GM13977 (cell line): ENCODE measurements at regions not wholly inside any gene's neighbourhood (a gene's known extent, or its start where the extent isn't known, plus 50 kb on each side); places are given as distances from the start of the nearest gene placed in this dataset.

ENCODE experiments used
- DNase-seq: peaks from one replicate; pipeline ENCODE4 v3.0.0; 2012; ENCODE audit warnings: low spot score
- CTCF ChIP-seq: IDR thresholded peaks from 2 replicates; pipeline ENCODE4 v1.5.1; 2012; ENCODE audit warnings: mild to moderate bottlenecking, control low read depth; ENCODE audit not compliant: insufficient read depth; ENCODE audit errors: extremely low read depth, missing control alignments
- in situ Hi-C: fragments of 300-500 bp; cut with MboI; formaldehyde crosslinking; loops from one replicate; pipeline ENCODE4 v1.12.0; 2022; ENCODE audit warnings: low sequenced_read_pairs, low pct_unique_long_range_greater_than_20kb, mixed read lengths, inconsistent platforms; ENCODE audit not compliant: unreplicated experiment

GRCh38 chr13:50243931-50244330 is 228.7 kb downstream of the KCNRG start:
- in situ Hi-C loops, result no loop called here
- no peak for DNase-seq
- no peak for TF ChIP-seq CTCF

DNA sequence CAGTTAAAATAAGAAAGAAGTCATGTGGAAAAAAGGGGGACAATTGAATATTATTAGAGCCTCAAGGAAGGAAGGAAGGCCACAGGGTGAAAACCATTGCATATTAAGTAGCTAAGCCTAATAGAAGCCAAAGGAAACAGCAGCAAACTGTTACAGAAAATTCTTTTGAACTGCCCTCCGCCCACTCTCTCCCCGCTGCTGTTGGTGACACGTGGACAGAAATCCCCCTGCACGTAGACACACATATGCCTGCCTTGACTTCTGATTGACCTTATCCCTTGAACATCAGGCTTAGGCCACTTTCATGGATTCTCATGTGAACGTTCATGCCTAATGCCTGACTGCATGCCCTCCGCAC is 229.1 kb downstream of the KCNRG start:
- in situ Hi-C loops, result no loop called here
- TF ChIP-seq CTCF, result no peak
- DNase-seq, result no peak

DNA sequence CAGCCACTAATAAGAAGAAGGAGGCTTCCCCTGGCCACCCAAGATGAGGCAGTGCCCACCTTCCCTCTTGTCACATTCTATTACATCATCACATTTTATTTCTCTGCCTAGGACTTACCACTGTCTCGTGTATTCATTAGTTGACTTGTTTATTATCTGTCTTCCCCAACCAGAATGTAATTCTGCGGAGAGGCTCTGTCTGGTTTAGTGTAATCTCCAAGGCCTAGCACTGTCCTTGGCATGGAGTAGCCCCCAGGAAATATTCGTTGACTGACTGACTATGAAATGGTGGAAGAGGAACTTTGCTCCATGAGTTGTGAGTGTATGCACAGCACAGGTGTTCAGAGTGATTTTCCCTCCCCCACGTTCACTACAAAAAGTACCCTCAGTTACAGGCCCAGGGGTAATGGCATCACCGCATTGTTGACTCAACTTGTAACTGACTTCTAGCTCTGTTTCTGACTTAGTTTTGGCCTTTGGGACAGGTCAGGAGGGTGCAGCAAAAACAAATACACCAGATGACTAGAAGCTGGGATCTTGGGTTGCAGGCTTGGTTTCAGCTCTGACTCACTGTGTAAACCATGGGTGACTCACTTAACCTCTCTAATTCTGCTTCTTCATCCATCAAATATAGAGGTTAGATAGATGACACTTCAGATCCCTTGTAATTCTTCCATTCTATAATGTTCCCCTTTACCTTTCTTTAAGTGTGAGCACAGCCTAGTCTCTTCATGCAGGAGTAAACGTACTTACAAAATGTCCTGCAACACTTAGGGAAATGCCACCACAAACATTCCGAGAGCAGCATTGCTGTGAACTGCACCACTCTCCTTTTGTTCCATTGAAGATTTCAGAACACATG is 229.7 kb downstream of the KCNRG start:
- peak; percentile 36 for DNase-seq
- in situ Hi-C loops, result no loop called here
- TF ChIP-seq CTCF, result no peak

DNA sequence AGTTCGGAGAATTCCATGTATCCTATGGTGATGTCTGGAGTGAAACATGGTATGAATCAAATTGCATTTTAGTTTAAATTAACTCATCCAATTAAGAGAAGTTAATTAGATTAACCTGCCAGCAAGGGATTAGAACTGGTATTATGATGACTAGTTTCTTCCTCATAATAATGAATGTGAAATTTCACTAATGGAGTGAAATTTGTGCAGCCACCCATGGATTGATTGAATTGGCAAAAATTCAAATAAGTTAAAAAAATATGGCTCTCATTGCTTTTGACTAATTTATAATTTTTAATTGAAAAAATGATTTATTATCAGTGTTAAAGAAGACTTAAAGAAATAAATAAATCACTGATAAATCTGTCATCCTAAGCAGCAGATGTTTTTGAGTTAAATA is 232.0 kb downstream of the KCNRG start:
- TF ChIP-seq CTCF, result no peak
- in situ Hi-C loops, result no loop called here
- DNase-seq, result no peak

- no peak for TF ChIP-seq CTCF
- in situ Hi-C loops, result no loop called here
- no peak for DNase-seq
Observed at GRCh38 chr13:50248516-50249143, 233.4 kb downstream of the KCNRG start.

DNA sequence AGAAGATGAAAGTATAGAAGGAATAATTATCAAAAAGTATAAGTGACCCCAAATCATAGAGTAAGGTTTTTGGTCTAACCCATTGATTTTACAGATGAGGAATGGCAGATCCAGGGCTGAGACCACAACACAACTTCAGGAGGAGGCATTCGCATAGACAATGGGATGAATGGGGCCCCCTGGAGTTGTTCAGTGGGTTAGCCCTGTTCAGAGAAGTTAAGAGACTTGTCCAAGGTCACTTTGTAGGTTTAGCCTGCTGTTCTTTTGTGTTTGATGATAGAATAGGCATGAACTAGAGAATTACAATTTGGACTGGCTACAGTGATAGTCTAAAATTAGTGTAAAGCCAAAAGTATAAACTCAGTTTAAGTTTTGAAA is 233.9 kb downstream of the KCNRG start:
- no peak for TF ChIP-seq CTCF
- in situ Hi-C loops, result no loop called here

DNA sequence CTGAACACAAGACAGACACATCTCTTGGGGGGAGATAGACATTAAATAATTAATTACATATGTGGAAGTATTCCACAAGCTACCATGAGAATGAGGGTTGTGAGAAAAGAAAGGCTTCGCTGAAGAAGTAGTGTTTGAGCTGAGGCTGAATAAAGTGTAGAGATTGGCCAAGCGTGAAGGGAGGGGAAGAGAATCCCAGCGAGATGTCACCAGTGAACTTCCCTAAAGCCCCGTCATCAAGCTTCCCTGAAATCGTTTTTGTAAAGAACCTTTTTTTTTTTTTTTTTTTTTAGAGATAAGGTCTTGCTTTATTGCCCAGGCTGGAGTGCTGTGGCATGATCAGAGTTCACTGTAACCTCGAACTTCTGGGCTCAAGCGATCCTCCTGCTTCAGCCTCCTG is 235.2 kb downstream of the KCNRG start:
- no peak for DNase-seq
- in situ Hi-C loops, result no loop called here
- TF ChIP-seq CTCF, result no peak

More for the DNA sequence above, 233.9 kb downstream of the KCNRG start:
- DNase-seq, result no peak
